ENCODE measurements at regions not wholly inside any gene's neighbourhood (a gene's known extent, or its start where the extent isn't known, plus 50 kb on each side); places are given as distances from the start of the nearest gene placed in this dataset.

DNA sequence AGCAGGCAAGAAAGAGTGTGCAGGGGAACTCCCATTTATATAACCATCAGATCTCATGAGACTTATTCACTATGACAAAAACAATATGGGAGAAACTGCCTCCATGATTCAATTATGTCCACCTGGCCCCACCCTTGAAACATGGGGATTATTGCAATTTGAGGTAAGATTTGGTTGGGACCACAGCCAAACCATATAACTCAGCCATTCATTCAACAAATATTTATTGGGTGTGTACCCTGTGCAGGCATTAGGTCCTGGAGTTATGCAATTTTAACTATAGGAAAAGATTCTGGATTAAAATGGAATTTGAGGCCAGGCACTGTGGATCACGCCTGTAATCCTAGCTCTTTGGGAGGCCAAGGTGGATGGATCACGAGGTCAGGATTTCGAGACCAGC, 124.2 kb upstream of the GAS1 start:
- 81% methylated on average over 3 of the region's 3 CpGs for WGBS
- no peak for DNase-seq (ENCODE audit: extremely low spot score)
- TF ChIP-seq, protein P1, sequence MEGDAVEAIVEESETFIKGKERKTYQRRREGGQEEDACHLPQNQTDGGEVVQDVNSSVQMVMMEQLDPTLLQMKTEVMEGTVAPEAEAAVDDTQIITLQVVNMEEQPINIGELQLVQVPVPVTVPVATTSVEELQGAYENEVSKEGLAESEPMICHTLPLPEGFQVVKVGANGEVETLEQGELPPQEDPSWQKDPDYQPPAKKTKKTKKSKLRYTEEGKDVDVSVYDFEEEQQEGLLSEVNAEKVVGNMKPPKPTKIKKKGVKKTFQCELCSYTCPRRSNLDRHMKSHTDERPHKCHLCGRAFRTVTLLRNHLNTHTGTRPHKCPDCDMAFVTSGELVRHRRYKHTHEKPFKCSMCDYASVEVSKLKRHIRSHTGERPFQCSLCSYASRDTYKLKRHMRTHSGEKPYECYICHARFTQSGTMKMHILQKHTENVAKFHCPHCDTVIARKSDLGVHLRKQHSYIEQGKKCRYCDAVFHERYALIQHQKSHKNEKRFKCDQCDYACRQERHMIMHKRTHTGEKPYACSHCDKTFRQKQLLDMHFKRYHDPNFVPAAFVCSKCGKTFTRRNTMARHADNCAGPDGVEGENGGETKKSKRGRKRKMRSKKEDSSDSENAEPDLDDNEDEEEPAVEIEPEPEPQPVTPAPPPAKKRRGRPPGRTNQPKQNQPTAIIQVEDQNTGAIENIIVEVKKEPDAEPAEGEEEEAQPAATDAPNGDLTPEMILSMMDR (IDR thresholded peaks at IDR 0.05): no peak
- no peak for TF ChIP-seq POLR2A (IDR thresholded peaks at IDR 0.05; ENCODE audit: low read depth)
- no peak for TF ChIP-seq EP300 (IDR thresholded peaks at IDR 0.05)
- TF ChIP-seq POLR2AphosphoS5 (IDR thresholded peaks at IDR 0.05): no peak
- Histone ChIP-seq H3K4me1 (no peaks in the 10 kb centered on the region), H3K4me3 (no peak overlapping the region), H3K9me3 (no peaks in the 10 kb centered on the region), H3K27ac (replicated peaks in 1 of 4) (no peak overlapping the region), H3K27me3 (no peaks in the 10 kb centered on the region), H3K36me3 (no peaks in the 10 kb centered on the region)
- intact Hi-C loops (cut with DNase I): no loop called here

DNA sequence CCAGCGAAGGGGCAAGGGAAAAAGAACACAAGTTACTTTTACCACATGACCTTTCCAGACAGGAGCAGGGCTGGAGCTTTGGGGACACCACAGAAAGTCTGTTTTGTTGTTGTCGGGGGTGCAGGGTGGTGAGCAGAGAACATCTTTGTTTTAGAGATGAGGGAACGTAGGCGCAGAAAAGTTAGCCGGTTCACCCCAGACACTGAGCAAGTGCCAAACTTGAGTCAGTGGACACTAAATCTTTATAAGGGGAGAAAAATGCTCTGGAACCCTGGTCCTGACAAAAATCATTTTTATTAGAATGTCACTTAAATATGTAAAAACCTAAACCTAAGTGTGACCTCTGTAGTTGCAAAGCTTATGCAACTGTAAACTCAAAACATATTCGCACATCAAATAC, 126.4 kb upstream of the GAS1 start:
- H3K4me1 ChIP-seq: no peaks in the 10 kb centered on the region
- no peak overlapping the region for H3K4me3 ChIP-seq
- H3K27ac ChIP-seq (replicated peaks in 1 of 4): no peak overlapping the region
- no peak for TF ChIP-seq POLR2A (IDR thresholded peaks at IDR 0.05; ENCODE audit: low read depth)
- TF ChIP-seq, protein P1 (IDR thresholded peaks at IDR 0.05): no peak
- no peak for TF ChIP-seq EP300 (IDR thresholded peaks at IDR 0.05)
- no peak for TF ChIP-seq POLR2AphosphoS5 (IDR thresholded peaks at IDR 0.05)
- no peaks in the 10 kb centered on the region for H3K9me3 ChIP-seq
- 93% methylated on average over 6 of the region's 6 CpGs for WGBS
- H3K27me3 ChIP-seq: no peaks in the 10 kb centered on the region
- DNase-seq (ENCODE audit: extremely low spot score): no peak
- no peaks in the 10 kb centered on the region for H3K36me3 ChIP-seq
- intact Hi-C loops (cut with DNase I): no loop called here

DNA sequence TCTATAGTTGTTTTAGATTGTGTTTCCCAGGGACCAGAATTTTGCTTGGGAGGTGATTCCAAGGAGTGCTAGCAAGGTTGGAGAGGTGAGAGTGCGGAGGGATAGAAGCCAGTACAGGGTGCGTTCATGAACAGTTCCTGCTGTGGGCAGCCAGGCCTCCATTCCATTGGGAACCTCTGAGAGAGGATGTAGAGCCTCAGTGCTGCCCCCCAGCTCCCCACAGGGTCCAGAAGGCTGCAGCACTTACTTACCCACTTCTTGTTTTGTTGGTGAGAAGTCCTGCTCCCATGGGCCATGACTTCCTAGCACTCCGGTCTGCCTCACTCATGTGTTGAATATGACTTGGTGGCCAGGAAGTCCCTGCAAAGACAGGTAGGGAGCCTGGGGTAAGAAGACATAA, 128.2 kb upstream of the GAS1 start:
- Histone ChIP-seq H3K4me1 (peaks cover 0 to 2% (median 0%) of the 10 kb centered on the region in 4 donors), H3K4me3 (no peak overlapping the region), H3K9me3 (no peaks in the 10 kb centered on the region), H3K27ac (replicated peaks in 1 of 4) (no peak overlapping the region), H3K36me3 (no peaks in the 10 kb centered on the region), H3K27me3 (no peaks in the 10 kb centered on the region)
- intact Hi-C loops (cut with DNase I): no loop called here
- no peak for TF ChIP-seq POLR2A (IDR thresholded peaks at IDR 0.05; ENCODE audit: low read depth)
- TF ChIP-seq, protein P1 (IDR thresholded peaks at IDR 0.05): no peak
- no peak for TF ChIP-seq POLR2AphosphoS5 (IDR thresholded peaks at IDR 0.05)
- no peak for TF ChIP-seq EP300 (IDR thresholded peaks at IDR 0.05)
- DNase-seq (ENCODE audit: extremely low spot score): no peak
- WGBS: 83% methylated on average over 3 of the region's 3 CpGs

DNA sequence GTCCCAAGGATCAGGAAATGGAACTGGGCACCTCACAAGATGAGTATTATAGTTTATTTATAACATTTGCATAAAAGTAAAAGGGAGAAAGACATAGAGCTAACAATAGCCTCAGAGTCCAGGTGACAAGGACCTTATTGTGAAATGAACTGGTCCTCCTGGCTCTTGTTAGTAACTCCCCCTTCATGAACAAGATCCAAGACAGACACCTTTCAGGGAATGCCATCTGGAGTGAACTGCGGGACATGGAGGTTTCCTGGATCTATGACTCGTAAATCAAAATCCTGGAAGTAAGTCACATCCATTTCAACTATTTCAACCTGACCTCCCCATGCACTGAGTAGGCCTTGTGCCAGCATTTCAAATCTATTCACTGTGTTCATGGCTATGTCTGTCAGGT, 129.5 kb upstream of the GAS1 start:
- Histone ChIP-seq H3K27ac (replicated peaks in 1 of 4) (no peak overlapping the region), H3K9me3 (no peaks in the 10 kb centered on the region), H3K36me3 (no peaks in the 10 kb centered on the region), H3K27me3 (no peaks in the 10 kb centered on the region), H3K4me3 (no peak overlapping the region), H3K4me1 (peaks cover 0 to 5% (median 0%) of the 10 kb centered on the region in 4 donors)
- intact Hi-C loops (cut with DNase I): no loop called here
- TF ChIP-seq EP300 (IDR thresholded peaks at IDR 0.05): no peak
- TF ChIP-seq POLR2AphosphoS5 (IDR thresholded peaks at IDR 0.05): no peak
- no peak for TF ChIP-seq POLR2A (IDR thresholded peaks at IDR 0.05; ENCODE audit: low read depth)
- TF ChIP-seq, protein P1 (IDR thresholded peaks at IDR 0.05): no peak
- WGBS: 84% methylated on average over 2 of the region's 2 CpGs
- no peak for DNase-seq (ENCODE audit: extremely low spot score)

DNA sequence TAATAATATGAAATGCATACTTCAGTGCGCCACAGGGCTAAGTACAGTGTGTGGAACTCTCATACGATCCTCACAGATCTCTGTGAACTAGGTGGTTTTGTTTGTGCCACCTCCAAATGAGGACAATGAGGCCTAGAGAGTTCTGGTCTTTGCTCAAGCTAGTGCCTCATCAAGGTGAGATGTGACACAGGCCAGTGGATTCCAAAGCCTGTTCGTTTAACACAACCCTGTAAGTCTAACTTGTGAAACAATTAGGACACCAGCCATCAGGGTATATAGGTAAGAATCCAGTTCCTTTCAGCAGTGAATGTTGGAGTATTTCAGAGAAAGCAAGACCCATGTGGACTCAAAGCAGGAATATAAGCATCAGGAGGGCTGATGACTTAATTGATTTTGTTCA, 130.7 kb upstream of the GAS1 start:
- no peak for DNase-seq (ENCODE audit: extremely low spot score)
- H3K4me3 ChIP-seq: no peak overlapping the region
- WGBS: 96% methylated on average over 3 of the region's 3 CpGs
- H3K9me3 ChIP-seq: no peaks in the 10 kb centered on the region
- H3K36me3 ChIP-seq: no peaks in the 10 kb centered on the region
- no peak overlapping the region for H3K27ac ChIP-seq (replicated peaks in 1 of 4)
- TF ChIP-seq POLR2A (IDR thresholded peaks at IDR 0.05; ENCODE audit: low read depth) (no peak), POLR2AphosphoS5 (IDR thresholded peaks at IDR 0.05) (no peak), EP300 (IDR thresholded peaks at IDR 0.05) (no peak)
- TF ChIP-seq, protein P1 (IDR thresholded peaks at IDR 0.05): no peak
- intact Hi-C loops (cut with DNase I): no loop called here
- H3K4me1 ChIP-seq: peaks cover 0 to 5% (median 0%) of the 10 kb centered on the region in 4 donors
- H3K27me3 ChIP-seq: no peaks in the 10 kb centered on the region

All from esophagus muscularis mucosa (tissue), 4 donors.